ENCODE measurements at regions not wholly inside any gene's neighbourhood (a gene's known extent, or its start where the extent isn't known, plus 50 kb on each side); places are given as distances from the start of the nearest gene placed in this dataset.
"Not testable (repeated sequence)": the region's sequence is repeated elsewhere in the genome, so short reads cannot be mapped to it uniquely, and the experiment has no call there.

- DNase-seq, result no peak
These were observed 303.8 kb upstream of the CLEC14A start for GRCh38 chr14:38559711-38560110.

- not testable (repeated sequence) for DNase-seq
These were observed 301.5 kb upstream of the CLEC14A start for GRCh38 chr14:38557391-38557790.

GRCh38 chr14:38556252-38556651 is 300.4 kb upstream of the CLEC14A start:
- DNase-seq, result peak in 1 of 2 donors; percentile 14

GRCh38 chr14:38554026-38554425 is 298.1 kb upstream of the CLEC14A start:
- no peak for DNase-seq

GRCh38 chr14:38553586-38553985 is 297.7 kb upstream of the CLEC14A start:
- DNase-seq, result peak in 1 of 2 donors; percentile 4

GRCh38 chr14:38549564-38549963 is 293.7 kb upstream of the CLEC14A start:
- no peak for DNase-seq

GRCh38 chr14:38547961-38548490 is 292.1 kb upstream of the CLEC14A start:
- no peak for DNase-seq

- no peak for DNase-seq
These were observed 291.1 kb upstream of the CLEC14A start for GRCh38 chr14:38546932-38547551.

- DNase-seq, result no peak
These were observed 288.9 kb upstream of the CLEC14A start for GRCh38 chr14:38544776-38545175.

GRCh38 chr14:38543851-38544250 is 288.0 kb upstream of the CLEC14A start:
- DNase-seq, result not testable (repeated sequence)

- not testable (repeated sequence) for DNase-seq
These were observed 282.2 kb upstream of the CLEC14A start for GRCh38 chr14:38538053-38538452.

- DNase-seq, result no peak
These were observed 280.6 kb upstream of the CLEC14A start for GRCh38 chr14:38536376-38537038.

- no peak for DNase-seq
These were observed 272.7 kb upstream of the CLEC14A start for GRCh38 chr14:38528582-38528981.

- DNase-seq, result no peak
These were observed 271.6 kb upstream of the CLEC14A start for GRCh38 chr14:38527502-38527878.

GRCh38 chr14:38526826-38527501 is 271.1 kb upstream of the CLEC14A start:
- DNase-seq, result no peak

- DNase-seq, result no peak
These were observed 269.0 kb upstream of the CLEC14A start for GRCh38 chr14:38524636-38525509.

GRCh38 chr14:38522724-38523123 is 266.8 kb upstream of the CLEC14A start:
- no peak for DNase-seq

- DNase-seq, result no peak
These were observed 265.7 kb upstream of the CLEC14A start for GRCh38 chr14:38521591-38521990.

GRCh38 chr14:38517426-38517825 is 261.5 kb upstream of the CLEC14A start:
- DNase-seq, result no peak

- DNase-seq, result no peak
These were observed 256.3 kb upstream of the CLEC14A start for GRCh38 chr14:38512236-38512635.

GRCh38 chr14:38507299-38507698 is 251.4 kb upstream of the CLEC14A start:
- no peak for DNase-seq

GRCh38 chr14:38505973-38506249 is 250.0 kb upstream of the CLEC14A start:
- no peak for DNase-seq
